ENCODE measurements at regions not wholly inside any gene's neighbourhood (a gene's known extent, or its start where the extent isn't known, plus 50 kb on each side); places are given as distances from the start of the nearest gene placed in this dataset.

DNA sequence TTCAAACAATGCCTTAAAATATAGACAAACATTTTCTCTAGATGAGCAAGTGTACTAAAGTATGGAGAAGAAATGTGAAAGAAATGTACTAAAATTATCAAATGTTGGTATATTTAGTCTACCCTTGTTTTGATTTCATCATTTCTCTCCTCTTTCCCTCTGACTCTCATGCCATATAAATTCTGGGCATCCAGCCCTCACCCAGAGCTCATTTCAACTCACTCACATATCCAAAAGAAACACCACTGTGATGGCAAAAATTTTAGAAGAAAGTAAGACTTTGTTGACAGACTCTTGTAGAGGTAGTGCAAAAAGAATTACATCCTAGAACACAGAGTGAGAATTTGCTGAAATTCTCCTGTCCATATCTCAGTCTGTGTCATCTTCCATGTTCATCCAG, 377.8 kb upstream of the SUCLG2 start:
- Mint-ChIP-seq H3K36me3 (ENCODE audit: low read depth) (no peaks in the 10 kb centered on the region), H3K27me3 (no peaks in the 10 kb centered on the region), H3K27ac (no peak overlapping the region), H3K4me3 (no peak overlapping the region), H3K4me1 (no peaks in the 10 kb centered on the region)
- DNase-seq, result no peak
- ATAC-seq, result no peak
- H3K9me3 ChIP-seq (ENCODE audit: control insufficient read depth, low read length, poor library complexity, severe bottlenecking), result no peaks in the 10 kb centered on the region

- no peak for DNase-seq
- no peak for ATAC-seq
- Mint-ChIP-seq H3K27ac (no peak overlapping the region), H3K36me3 (ENCODE audit: low read depth) (peaks cover 2% of the 10 kb centered on the region), H3K4me1 (no peaks in the 10 kb centered on the region), H3K27me3 (no peaks in the 10 kb centered on the region), H3K4me3 (no peak overlapping the region)
- no peaks in the 10 kb centered on the region for H3K9me3 ChIP-seq (ENCODE audit: control insufficient read depth, low read length, poor library complexity, severe bottlenecking)
Observed at GRCh38 chr3:68025189-68025588, 370.8 kb upstream of the SUCLG2 start.

- no peaks in the 10 kb centered on the region for H3K36me3 Mint-ChIP-seq (ENCODE audit: low read depth)
- no peak overlapping the region for H3K27ac Mint-ChIP-seq
- no peaks in the 10 kb centered on the region for H3K27me3 Mint-ChIP-seq
- H3K4me1 Mint-ChIP-seq, result no peaks in the 10 kb centered on the region
- H3K9me3 ChIP-seq (ENCODE audit: control insufficient read depth, low read length, poor library complexity, severe bottlenecking), result no peaks in the 10 kb centered on the region
- DNase-seq (no peak), ATAC-seq (no peak)
- H3K4me3 Mint-ChIP-seq, result no peak overlapping the region
Observed at GRCh38 chr3:68019876-68020275, 365.5 kb upstream of the SUCLG2 start.

DNA sequence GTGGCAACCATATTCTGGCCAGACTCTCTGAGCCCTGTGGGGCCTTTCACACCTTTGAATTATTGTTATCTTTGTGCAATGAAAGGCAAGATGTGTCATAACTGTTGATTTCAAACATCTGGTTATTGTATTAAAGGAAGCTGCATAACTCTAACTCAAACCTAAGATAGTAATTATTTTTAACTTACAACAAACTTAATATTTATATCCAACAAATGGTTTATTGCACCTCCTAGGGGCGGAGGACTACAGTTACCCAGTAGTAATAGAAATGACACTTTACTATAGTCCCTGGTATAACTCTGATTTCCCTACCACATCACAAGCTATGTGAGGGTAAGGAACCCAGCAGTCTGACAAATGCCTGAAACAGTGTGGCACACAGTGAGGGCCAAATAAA, 363.9 kb upstream of the SUCLG2 start:
- H3K27ac Mint-ChIP-seq, result peak overlapping the region; percentile 71
- H3K4me3 Mint-ChIP-seq, result no peak overlapping the region
- no peaks in the 10 kb centered on the region for H3K9me3 ChIP-seq (ENCODE audit: control insufficient read depth, low read length, poor library complexity, severe bottlenecking)
- H3K27me3 Mint-ChIP-seq, result no peaks in the 10 kb centered on the region
- DNase-seq (no peak), ATAC-seq (no peak)
- H3K4me1 Mint-ChIP-seq, result no peaks in the 10 kb centered on the region
- H3K36me3 Mint-ChIP-seq (ENCODE audit: low read depth), result no peaks in the 10 kb centered on the region

GRCh38 chr3:68017069-68017468, 362.7 kb upstream of the SUCLG2 start:
- no peak for ATAC-seq
- no peaks in the 10 kb centered on the region for H3K9me3 ChIP-seq (ENCODE audit: control insufficient read depth, low read length, poor library complexity, severe bottlenecking)
- Mint-ChIP-seq H3K36me3 (ENCODE audit: low read depth) (no peaks in the 10 kb centered on the region), H3K27me3 (no peaks in the 10 kb centered on the region), H3K4me3 (no peak overlapping the region), H3K27ac (no peak overlapping the region), H3K4me1 (no peaks in the 10 kb centered on the region)
- no peak for DNase-seq

DNA sequence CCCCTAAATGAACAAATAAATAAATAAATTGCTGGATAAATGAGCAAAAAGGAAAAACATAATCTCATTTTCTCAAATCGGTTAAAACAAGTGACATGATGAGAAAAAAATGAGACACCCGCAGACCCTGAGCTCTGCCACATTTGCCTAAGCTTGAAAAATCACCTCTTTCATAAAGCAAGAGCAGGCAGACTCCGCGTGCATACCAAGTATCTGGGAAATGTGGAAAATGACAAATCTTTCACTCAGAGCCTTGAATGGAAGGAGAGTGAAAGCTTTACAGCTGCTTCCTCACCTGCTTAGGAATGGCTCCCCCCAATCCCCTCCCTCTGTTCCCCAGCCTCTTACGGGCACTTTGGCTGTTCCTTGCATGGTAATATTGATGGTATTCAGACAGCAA, 355.5 kb upstream of the SUCLG2 start:
- H3K27me3 Mint-ChIP-seq, result peaks cover 20% of the 10 kb centered on the region
- no peak overlapping the region for H3K4me3 Mint-ChIP-seq
- H3K27ac Mint-ChIP-seq, result no peak overlapping the region
- ATAC-seq (no peak), DNase-seq (no peak)
- peaks cover 12% of the 10 kb centered on the region for H3K4me1 Mint-ChIP-seq
- H3K9me3 ChIP-seq (ENCODE audit: control insufficient read depth, low read length, poor library complexity, severe bottlenecking), result no peaks in the 10 kb centered on the region
- peaks cover 3% of the 10 kb centered on the region for H3K36me3 Mint-ChIP-seq (ENCODE audit: low read depth)

DNA sequence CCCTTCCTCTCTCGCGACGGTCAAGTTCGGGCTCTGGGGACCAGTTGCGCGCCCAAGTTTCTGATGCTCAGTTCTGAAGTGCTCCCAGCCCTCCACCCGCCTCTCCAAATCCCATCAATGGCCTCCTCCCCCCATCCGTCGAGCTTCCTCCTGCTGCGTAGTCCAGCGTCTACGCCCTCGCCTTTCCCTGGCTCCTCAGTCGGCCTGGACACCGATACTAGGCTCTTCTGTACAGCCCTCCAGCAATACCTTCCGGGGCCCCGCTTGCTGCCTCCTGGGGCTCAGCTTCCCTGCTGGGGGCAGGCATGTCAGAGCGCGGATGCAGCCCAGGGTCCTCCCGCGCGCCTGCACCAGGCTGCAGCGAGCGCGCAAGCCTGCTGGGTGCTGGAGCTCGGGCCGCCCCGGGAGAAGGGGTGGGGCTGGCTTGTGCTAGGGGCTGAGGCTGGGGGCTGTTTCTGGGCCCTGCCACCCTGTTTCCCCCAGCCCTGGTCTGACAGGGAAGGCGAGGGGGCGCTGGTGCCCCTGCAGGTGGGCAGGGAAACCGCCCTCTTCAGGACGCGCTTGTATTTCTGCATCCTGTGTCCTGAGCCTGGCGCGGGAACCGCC, 353.3 kb upstream of the SUCLG2 start:
- Mint-ChIP-seq H3K27ac (peak overlapping the region; percentile 90), H3K4me3 (peak overlapping the region; percentile 95), H3K36me3 (ENCODE audit: low read depth) (peaks cover 3% of the 10 kb centered on the region), H3K4me1 (peaks cover 12% of the 10 kb centered on the region), H3K27me3 (peaks cover 30% of the 10 kb centered on the region)
- DNase-seq (peak in 1 of 3 donors; percentile 6), ATAC-seq (peak; percentile 85)
- no peaks in the 10 kb centered on the region for H3K9me3 ChIP-seq (ENCODE audit: control insufficient read depth, low read length, poor library complexity, severe bottlenecking)

GRCh38 chr3:68006646-68007045, 352.2 kb upstream of the SUCLG2 start:
- Mint-ChIP-seq H3K27ac (peak overlapping the region; percentile 90), H3K36me3 (ENCODE audit: low read depth) (peaks cover 3% of the 10 kb centered on the region), H3K27me3 (peaks cover 34% of the 10 kb centered on the region), H3K4me3 (no peak overlapping the region), H3K4me1 (peaks cover 12% of the 10 kb centered on the region)
- ATAC-seq (no peak), DNase-seq (no peak)
- H3K9me3 ChIP-seq (ENCODE audit: control insufficient read depth, low read length, poor library complexity, severe bottlenecking), result no peaks in the 10 kb centered on the region

DNA sequence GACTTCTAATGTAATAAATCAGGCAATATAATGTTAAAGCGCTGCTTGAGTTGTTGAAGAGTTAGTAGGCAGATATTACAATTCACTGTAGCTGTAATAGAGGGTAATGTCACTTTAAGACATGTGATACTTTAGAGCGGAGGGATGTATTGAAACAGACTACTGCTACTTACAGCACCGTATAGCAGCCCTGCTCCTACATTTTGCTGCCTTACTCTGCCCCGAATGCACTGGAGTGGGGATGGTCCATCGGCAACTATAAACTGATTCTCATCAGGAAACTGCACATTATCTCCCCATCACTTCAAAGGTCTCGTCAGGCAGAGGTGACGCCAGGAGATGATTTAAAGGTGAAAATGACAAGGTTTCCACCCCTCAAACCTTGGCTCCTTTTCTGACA, 349.7 kb upstream of the SUCLG2 start:
- DNase-seq (no peak), ATAC-seq (no peak)
- no peaks in the 10 kb centered on the region for H3K9me3 ChIP-seq (ENCODE audit: control insufficient read depth, low read length, poor library complexity, severe bottlenecking)
- Mint-ChIP-seq H3K4me1 (peaks cover 12% of the 10 kb centered on the region), H3K4me3 (no peak overlapping the region), H3K27ac (no peak overlapping the region), H3K27me3 (peaks cover 35% of the 10 kb centered on the region), H3K36me3 (ENCODE audit: low read depth) (peaks cover 3% of the 10 kb centered on the region)

GRCh38 chr3:67998281-67998680, 343.9 kb upstream of the SUCLG2 start:
- Mint-ChIP-seq H3K4me1 (no peaks in the 10 kb centered on the region), H3K36me3 (ENCODE audit: low read depth) (no peaks in the 10 kb centered on the region), H3K27me3 (peaks cover 5% of the 10 kb centered on the region), H3K4me3 (no peak overlapping the region), H3K27ac (no peak overlapping the region)
- no peak for DNase-seq
- no peak for ATAC-seq
- H3K9me3 ChIP-seq (ENCODE audit: control insufficient read depth, low read length, poor library complexity, severe bottlenecking), result no peaks in the 10 kb centered on the region

- no peak for DNase-seq
- no peak overlapping the region for H3K4me3 Mint-ChIP-seq
- H3K27ac Mint-ChIP-seq, result no peak overlapping the region
Observed at GRCh38 chr3:67995206-67995605, 340.8 kb upstream of the SUCLG2 start.

DNA sequence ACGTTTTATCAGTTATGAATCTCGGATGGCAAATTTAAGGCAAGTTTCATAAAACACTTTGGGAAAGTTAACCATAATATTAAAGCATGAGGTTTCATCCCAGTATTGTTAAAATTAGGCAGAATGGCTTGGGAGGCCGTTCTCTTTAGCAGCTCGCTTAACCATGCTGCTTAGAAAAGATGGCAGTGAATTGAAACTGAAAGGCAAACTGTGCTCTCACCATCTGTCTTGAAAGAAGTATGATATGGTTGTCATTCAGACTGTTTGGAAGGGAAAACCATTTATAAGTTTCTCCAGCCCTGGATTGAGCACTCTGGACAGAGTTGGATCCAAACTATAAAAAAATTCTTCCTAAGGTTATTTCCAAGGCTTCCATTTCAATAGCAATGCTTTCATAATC, 332.3 kb upstream of the SUCLG2 start:
- Mint-ChIP-seq H3K27me3 (no peaks in the 10 kb centered on the region), H3K36me3 (ENCODE audit: low read depth) (no peaks in the 10 kb centered on the region), H3K4me3 (no peak overlapping the region), H3K27ac (no peak overlapping the region), H3K4me1 (no peaks in the 10 kb centered on the region)
- DNase-seq, result no peak
- no peak for ATAC-seq
- H3K9me3 ChIP-seq (ENCODE audit: control insufficient read depth, low read length, poor library complexity, severe bottlenecking), result no peaks in the 10 kb centered on the region

More at GRCh38 chr3:67995206-67995605, 340.8 kb upstream of the SUCLG2 start:
- Mint-ChIP-seq H3K27me3 (no peaks in the 10 kb centered on the region), H3K4me1 (no peaks in the 10 kb centered on the region), H3K36me3 (ENCODE audit: low read depth) (no peaks in the 10 kb centered on the region)
- no peaks in the 10 kb centered on the region for H3K9me3 ChIP-seq (ENCODE audit: control insufficient read depth, low read length, poor library complexity, severe bottlenecking)
- ATAC-seq, result no peak

DNA sequence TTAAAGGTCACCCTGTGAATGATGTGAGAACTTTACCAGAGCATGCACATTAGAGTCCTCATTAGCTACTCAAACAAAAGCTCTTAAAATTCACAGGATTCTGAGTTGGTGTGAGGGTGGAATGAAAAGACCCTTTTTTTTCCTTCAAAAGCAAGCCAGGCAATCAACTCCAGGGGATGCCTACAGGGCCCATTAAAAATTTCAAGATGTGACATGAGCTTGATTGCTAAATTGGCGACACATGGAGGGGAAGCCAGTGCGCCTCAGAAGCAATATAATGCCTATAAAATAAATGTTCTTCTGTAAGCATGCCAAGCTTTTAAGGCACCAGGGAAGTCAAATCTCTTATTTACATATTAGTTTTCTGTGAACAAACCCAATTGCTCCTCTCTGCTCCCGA, 328.8 kb upstream of the SUCLG2 start:
- H3K4me1 Mint-ChIP-seq, result no peaks in the 10 kb centered on the region

GRCh38 chr3:67981077-67981476, 326.7 kb upstream of the SUCLG2 start:
- H3K27me3 Mint-ChIP-seq, result no peaks in the 10 kb centered on the region
- no peaks in the 10 kb centered on the region for H3K36me3 Mint-ChIP-seq (ENCODE audit: low read depth)
- no peak overlapping the region for H3K4me3 Mint-ChIP-seq
- no peaks in the 10 kb centered on the region for H3K9me3 ChIP-seq (ENCODE audit: control insufficient read depth, low read length, poor library complexity, severe bottlenecking)
- no peak overlapping the region for H3K27ac Mint-ChIP-seq
- no peak for ATAC-seq
- no peaks in the 10 kb centered on the region for H3K4me1 Mint-ChIP-seq
- DNase-seq, result no peak

More for the DNA sequence above, 328.8 kb upstream of the SUCLG2 start:
- DNase-seq, result no peak
- Mint-ChIP-seq H3K4me3 (no peak overlapping the region), H3K27ac (no peak overlapping the region), H3K36me3 (ENCODE audit: low read depth) (no peaks in the 10 kb centered on the region), H3K27me3 (no peaks in the 10 kb centered on the region)
- H3K9me3 ChIP-seq (ENCODE audit: control insufficient read depth, low read length, poor library complexity, severe bottlenecking), result no peaks in the 10 kb centered on the region
- no peak for ATAC-seq

Measured in T-helper 17 cell (primary cell).